Nephron progenitor cell (in vitro differentiated cells): ENCODE measurements at regions not wholly inside any gene's neighbourhood (a gene's known extent, or its start where the extent isn't known, plus 50 kb on each side); places are given as distances from the start of the nearest gene placed in this dataset.

ENCODE experiments used
- DNase-seq: peaks from one replicate; pipeline ENCODE4 v3.0.0; 2021
- H3K27ac Mint-ChIP-seq: 2 replicates; pipeline ENCODE4 v1.8.0; 2021; ENCODE audit warnings: mild to moderate bottlenecking, moderate library complexity, mixed read lengths
- H3K27me3 Mint-ChIP-seq: 2 replicates; pipeline ENCODE4 v1.8.0; 2021; ENCODE audit warnings: mild to moderate bottlenecking, low read depth, mixed read lengths; ENCODE audit not compliant: poor library complexity
- H3K36me3 Mint-ChIP-seq: 2 replicates; pipeline ENCODE4 v1.8.0; 2021; ENCODE audit warnings: low read depth, mixed read lengths
- H3K4me1 Mint-ChIP-seq: 2 replicates; pipeline ENCODE4 v1.8.0; 2021; ENCODE audit warnings: mixed read lengths
- H3K4me3 Mint-ChIP-seq: 2 replicates; pipeline ENCODE4 v1.8.0; 2021; ENCODE audit warnings: mild to moderate bottlenecking, moderate library complexity, mixed read lengths
- H3K9me3 Mint-ChIP-seq: 2 replicates; pipeline ENCODE4 v1.8.0; 2021; ENCODE audit warnings: mild to moderate bottlenecking, moderate library complexity, mixed read lengths
- TF ChIP-seq, protein P1 (sequence below): fragments of 200-600 bp; sonication (generic); IDR thresholded peaks from 2 replicates; pipeline ENCODE4 v1.5.0; 2021; ENCODE audit warnings: antibody characterized with exemption

DNA sequence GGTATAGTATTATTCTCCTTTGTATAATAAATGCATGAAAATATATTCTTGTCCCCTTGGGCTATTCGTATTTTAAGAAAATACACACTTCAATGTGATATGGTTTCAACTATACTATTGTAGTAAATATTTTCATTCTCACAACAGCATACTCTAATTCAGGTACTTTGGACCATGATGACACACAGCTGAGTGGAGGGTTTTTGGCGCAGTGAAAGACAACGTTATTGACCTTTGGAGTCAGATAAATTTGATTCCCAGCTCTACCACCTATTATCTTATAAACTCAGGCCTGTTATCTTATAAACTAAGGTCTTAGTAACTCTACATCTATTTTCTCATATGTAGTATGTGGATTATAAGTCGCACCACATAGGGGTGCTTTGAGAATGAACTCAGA lies 895.9 kb upstream of the DDX18 start:
- Mint-ChIP-seq H3K27me3 (peaks cover 4% of the 10 kb centered on the region), H3K36me3 (no peaks in the 10 kb centered on the region)

DNA sequence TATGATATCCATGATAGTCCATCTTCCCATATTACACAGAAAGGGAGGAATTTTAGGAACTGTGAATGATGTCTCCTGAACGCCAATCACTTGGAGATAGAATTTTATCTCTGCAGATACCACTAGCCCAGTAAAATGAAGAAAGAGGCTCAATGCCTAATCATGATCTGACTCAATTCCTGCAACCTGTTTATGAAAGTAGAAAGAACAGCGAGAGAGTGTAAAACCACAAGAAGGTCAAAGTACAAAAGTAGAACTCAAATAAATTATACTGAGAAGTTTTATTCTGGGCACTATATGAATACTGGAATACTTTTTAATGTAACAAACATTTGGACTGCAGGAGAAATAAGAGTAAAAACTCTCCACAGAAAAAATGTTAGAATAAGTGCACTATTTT lies 892.1 kb upstream of the DDX18 start:
- H3K4me3 Mint-ChIP-seq = no peak overlapping the region
- no peak overlapping the region for H3K27ac Mint-ChIP-seq
- no peaks in the 10 kb centered on the region for H3K36me3 Mint-ChIP-seq
- peaks cover 25% of the 10 kb centered on the region for H3K4me1 Mint-ChIP-seq
- DNase-seq = no peak
- TF ChIP-seq, protein P1, sequence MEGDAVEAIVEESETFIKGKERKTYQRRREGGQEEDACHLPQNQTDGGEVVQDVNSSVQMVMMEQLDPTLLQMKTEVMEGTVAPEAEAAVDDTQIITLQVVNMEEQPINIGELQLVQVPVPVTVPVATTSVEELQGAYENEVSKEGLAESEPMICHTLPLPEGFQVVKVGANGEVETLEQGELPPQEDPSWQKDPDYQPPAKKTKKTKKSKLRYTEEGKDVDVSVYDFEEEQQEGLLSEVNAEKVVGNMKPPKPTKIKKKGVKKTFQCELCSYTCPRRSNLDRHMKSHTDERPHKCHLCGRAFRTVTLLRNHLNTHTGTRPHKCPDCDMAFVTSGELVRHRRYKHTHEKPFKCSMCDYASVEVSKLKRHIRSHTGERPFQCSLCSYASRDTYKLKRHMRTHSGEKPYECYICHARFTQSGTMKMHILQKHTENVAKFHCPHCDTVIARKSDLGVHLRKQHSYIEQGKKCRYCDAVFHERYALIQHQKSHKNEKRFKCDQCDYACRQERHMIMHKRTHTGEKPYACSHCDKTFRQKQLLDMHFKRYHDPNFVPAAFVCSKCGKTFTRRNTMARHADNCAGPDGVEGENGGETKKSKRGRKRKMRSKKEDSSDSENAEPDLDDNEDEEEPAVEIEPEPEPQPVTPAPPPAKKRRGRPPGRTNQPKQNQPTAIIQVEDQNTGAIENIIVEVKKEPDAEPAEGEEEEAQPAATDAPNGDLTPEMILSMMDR = no peak
- H3K9me3 Mint-ChIP-seq = no peaks in the 10 kb centered on the region
- no peaks in the 10 kb centered on the region for H3K27me3 Mint-ChIP-seq

More for the DNA sequence above, 895.9 kb upstream of the DDX18 start:
- H3K4me1 Mint-ChIP-seq = peaks cover 5% of the 10 kb centered on the region
- TF ChIP-seq, protein P1 = no peak
- no peak overlapping the region for H3K27ac Mint-ChIP-seq
- H3K4me3 Mint-ChIP-seq = no peak overlapping the region
- no peaks in the 10 kb centered on the region for H3K9me3 Mint-ChIP-seq
- no peak for DNase-seq

DNA sequence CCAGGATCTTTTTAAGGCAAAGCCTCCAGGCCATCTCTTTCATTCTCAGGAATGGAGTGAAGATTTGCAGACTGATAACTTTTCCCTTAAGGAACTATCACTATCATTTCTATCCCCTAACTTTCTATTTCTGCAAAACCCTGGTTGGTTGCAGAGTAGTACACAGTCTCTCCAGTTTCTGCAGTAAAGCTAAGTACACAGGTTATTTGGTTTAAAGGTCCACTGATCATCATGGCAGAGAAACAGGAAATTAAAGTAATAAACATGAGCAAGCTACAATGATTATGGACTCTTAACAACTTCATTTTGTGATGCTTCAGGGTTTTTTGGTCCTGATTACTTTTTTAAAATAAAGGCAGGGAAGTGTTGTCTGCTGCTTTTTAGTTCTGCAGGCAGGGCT lies 890.0 kb upstream of the DDX18 start:
- no peaks in the 10 kb centered on the region for H3K27me3 Mint-ChIP-seq
- peaks cover 25% of the 10 kb centered on the region for H3K4me1 Mint-ChIP-seq
- peaks cover 4% of the 10 kb centered on the region for H3K9me3 Mint-ChIP-seq
- H3K27ac Mint-ChIP-seq = no peak overlapping the region
- TF ChIP-seq, protein P1 = no peak
- H3K4me3 Mint-ChIP-seq = no peak overlapping the region
- DNase-seq = no peak
- H3K36me3 Mint-ChIP-seq = no peaks in the 10 kb centered on the region

DNA sequence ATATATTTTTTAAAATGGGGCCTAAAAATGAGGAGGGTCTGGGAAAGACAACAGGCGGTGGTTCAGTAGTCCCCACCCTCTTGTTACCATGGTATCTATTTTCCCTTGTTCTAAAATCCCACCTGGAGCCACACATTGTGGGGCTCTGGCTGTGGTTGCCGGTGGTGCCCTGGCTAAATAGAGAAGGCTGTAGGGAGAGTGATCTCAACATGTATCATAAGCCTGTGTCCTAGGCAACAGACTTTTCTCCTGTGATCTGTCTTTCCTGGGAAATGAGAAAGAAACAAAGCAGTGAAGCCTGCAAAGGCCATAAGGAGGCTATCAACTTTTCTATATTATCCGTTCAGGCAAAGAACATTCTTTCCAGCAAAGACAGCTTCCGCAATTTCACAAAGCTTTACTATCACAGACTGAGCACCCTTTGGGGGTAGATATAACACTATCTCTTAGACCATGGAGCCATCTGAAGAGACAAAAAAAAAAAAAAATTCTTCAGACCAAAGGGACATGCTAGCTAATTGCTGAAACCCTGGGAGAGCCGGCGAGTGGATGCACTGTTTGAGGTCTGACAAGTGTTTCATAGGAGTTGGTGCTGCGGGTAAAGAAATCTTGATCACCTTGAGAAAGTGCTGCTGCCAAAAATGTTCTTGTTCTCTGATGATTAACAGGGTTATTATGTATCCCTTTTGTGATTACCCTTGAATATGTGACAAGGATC lies 879.2 kb upstream of the DDX18 start:
- Mint-ChIP-seq H3K4me3 (no peak overlapping the region), H3K9me3 (peaks cover 25% of the 10 kb centered on the region), H3K27me3 (peaks cover 12% of the 10 kb centered on the region), H3K4me1 (peaks cover 26% of the 10 kb centered on the region), H3K36me3 (peaks cover 16% of the 10 kb centered on the region), H3K27ac (peak overlapping the region; percentile 56)
- no peak for DNase-seq
- TF ChIP-seq, protein P1 = no peak

DNA sequence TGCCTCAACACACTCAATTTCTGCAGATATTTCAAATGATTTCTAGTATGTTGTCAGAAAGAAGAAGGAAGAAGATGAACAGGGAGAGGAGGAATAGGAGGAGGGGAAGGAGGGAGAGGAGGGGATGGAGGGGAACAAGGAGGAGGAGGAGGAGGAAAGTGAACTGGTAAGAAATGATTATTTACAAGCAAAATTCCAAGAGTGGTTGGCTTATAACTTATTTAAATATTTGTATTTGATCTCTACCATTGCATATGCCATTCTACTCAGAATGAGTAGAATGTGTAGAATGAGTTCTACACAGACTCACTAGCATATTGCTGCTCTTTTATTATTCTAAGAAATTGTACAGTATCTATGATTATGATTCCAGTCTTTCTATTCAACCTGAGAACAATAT lies 866.2 kb upstream of the DDX18 start:
- H3K27ac Mint-ChIP-seq = no peak overlapping the region
- H3K36me3 Mint-ChIP-seq = no peaks in the 10 kb centered on the region
- peaks cover 11% of the 10 kb centered on the region for H3K4me1 Mint-ChIP-seq
- no peak for DNase-seq
- no peaks in the 10 kb centered on the region for H3K27me3 Mint-ChIP-seq
- H3K9me3 Mint-ChIP-seq = no peaks in the 10 kb centered on the region
- no peak overlapping the region for H3K4me3 Mint-ChIP-seq
- TF ChIP-seq, protein P1 = no peak

DNA sequence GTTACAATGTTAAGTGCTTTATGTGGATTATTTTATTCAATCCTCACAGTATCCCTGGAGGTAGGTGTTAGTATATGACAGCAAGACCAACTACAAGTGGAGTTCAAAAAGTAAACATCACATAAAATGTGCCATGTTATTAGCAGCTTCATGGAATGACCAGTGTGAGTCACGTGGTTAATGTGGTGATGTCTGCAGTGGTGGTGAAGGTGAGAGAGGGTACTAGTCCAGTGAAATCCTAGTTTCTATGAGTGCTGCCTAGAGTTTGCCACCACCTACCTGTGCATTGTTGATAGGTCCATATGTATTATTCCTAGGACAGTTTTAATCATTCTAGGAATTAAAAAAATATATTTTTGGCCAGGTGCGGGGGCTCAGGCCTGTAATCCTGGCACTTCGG lies 865.2 kb upstream of the DDX18 start:
- Mint-ChIP-seq H3K36me3 (no peaks in the 10 kb centered on the region), H3K4me1 (peaks cover 11% of the 10 kb centered on the region), H3K27me3 (no peaks in the 10 kb centered on the region), H3K4me3 (no peak overlapping the region), H3K27ac (no peak overlapping the region), H3K9me3 (no peaks in the 10 kb centered on the region)
- DNase-seq = no peak
- TF ChIP-seq, protein P1 = no peak
